Stomach (tissue), 8 donors: ENCODE measurements at regions not wholly inside any gene's neighbourhood (a gene's known extent, or its start where the extent isn't known, plus 50 kb on each side); places are given as distances from the start of the nearest gene placed in this dataset.

ENCODE experiments used
- DNase-seq, 2 donors: peaks; one replicate each; pipeline versions ENCODE4 v3.0.0 to v3.0.0-alpha.2; 2013 to 2019
- H3K27ac ChIP-seq, 5 donors: fragments of 200-600 bp in 4 of 5; sonication (generic) in 4 of 5; one replicate each; pipeline ENCODE4 v1.5.1; 2013 to 2019; ENCODE audit warnings: mild to moderate bottlenecking in 1 of 5, moderate library complexity in 1 of 5
- H3K27me3 ChIP-seq, 3 donors: fragments of 200-600 bp; sonication (generic); one replicate each; pipeline ENCODE4 v1.5.1; 2017 to 2019; ENCODE audit warnings: mixed run types in 1 of 3
- H3K36me3 ChIP-seq, 4 donors: fragments of 200-600 bp; sonication (generic); 1 replicate in 3 of 4; 2 replicates in 1 of 4; pipeline ENCODE4 v1.5.1; 2016 to 2019
- H3K4me1 ChIP-seq, 4 donors: fragments of 200-600 bp; sonication (generic); one replicate each; pipeline ENCODE4 v1.5.1; 2016 to 2019
- H3K4me3 ChIP-seq, 4 donors: fragments of 200-600 bp; sonication (generic) in 3 of 4; one replicate each; pipeline ENCODE4 v1.5.1; 2016 to 2019; ENCODE audit warnings: mild to moderate bottlenecking in 1 of 4
- H3K9me3 ChIP-seq, 4 donors: fragments of 200-600 bp; sonication (generic); one replicate each; pipeline ENCODE4 v1.5.1; 2016 to 2019
- CTCF ChIP-seq, 7 experiments: fragments of 450-650 bp in 4 of 7; fragments of 200-600 bp in 3 of 7; sonication (generic) in 3 of 7; IDR thresholded peaks; one replicate each; pipeline ENCODE4 v1.5.1; 2016 to 2019; ENCODE audit warnings: antibody characterized with exemption in 7 of 7, control low read depth in 2 of 7, mild to moderate bottlenecking in 1 of 7
- EP300 ChIP-seq: sonication (generic); formaldehyde crosslinking; IDR thresholded peaks from one replicate; pipeline ENCODE4 v1.6.1; 2017; ENCODE audit warnings: antibody characterized with exemption
- POLR2A ChIP-seq, 4 donors: fragments of 450-650 bp; IDR thresholded peaks; one replicate each; pipeline ENCODE4 v1.6.1; 2016; ENCODE audit warnings: antibody characterized with exemption in 4 of 4, control low read depth in 2 of 4, mild to moderate bottlenecking in 1 of 4, moderate library complexity in 1 of 4
- POLR2AphosphoS5 ChIP-seq, 3 donors: sonication (generic); formaldehyde crosslinking; IDR thresholded peaks; one replicate each; pipeline ENCODE4 v1.6.1; 2016; ENCODE audit warnings: antibody characterized with exemption in 3 of 3
- WGBS, 5 donors: extraction: QIAGEN DNeasy Blood & Tissue Kit in 3 of 5; methylation state at CpG; one replicate each; pipeline versions ENCODE4 v1.1.5 to v1.1.7; 2013 to 2018; 5-methylcytosine and 5-hydroxymethylcytosine counted together
- intact Hi-C: fragments of 100-400 bp; cut with DNase I; formaldehyde crosslinking; loops from one replicate; pipeline ENCODE4 v1.15.1; 2023; ENCODE audit warnings: low total_unique reads
- donor health status: healthy with polysubstance abuse.
- donor health status: Bipolar disorder and iron deficiency.
- donor health status: healthy.

GRCh38 chr10:130689743-130690626, 553.8 kb downstream of the GLRX3 start:
- no peak for DNase-seq
- Histone ChIP-seq H3K9me3 (peaks cover 0 to 6% (median 4%) of the 10 kb centered on the region in 4 donors), H3K4me3 (no peak overlapping the region), H3K36me3 (no peaks in the 10 kb centered on the region), H3K27ac (no peak overlapping the region), H3K27me3 (no peaks in the 10 kb centered on the region), H3K4me1 (no peaks in the 10 kb centered on the region)
- WGBS, 5 donors = 60 to 76% (median 71%) methylated on average over 14 to 15 of the region's 15 CpGs
- TF ChIP-seq POLR2A (IDR thresholded peaks at IDR 0.05) (no peak), CTCF (IDR thresholded peaks at IDR 0.05) (no peak), EP300 (no peak), POLR2AphosphoS5 (IDR thresholded peaks at IDR 0.05) (no peak)
- intact Hi-C loops = no loop called here

GRCh38 chr10:130691776-130692175, 555.6 kb downstream of the GLRX3 start:
- Histone ChIP-seq H3K4me3 (no peak overlapping the region), H3K27ac (no peak overlapping the region)

GRCh38 chr10:130696870-130697269, 560.7 kb downstream of the GLRX3 start:
- intact Hi-C loops = no loop called here
- Histone ChIP-seq H3K36me3 (no peaks in the 10 kb centered on the region), H3K4me1 (no peaks in the 10 kb centered on the region), H3K4me3 (no peak overlapping the region), H3K27ac (no peak overlapping the region), H3K27me3 (no peaks in the 10 kb centered on the region), H3K9me3 (no peaks in the 10 kb centered on the region)
- TF ChIP-seq EP300 (no peak), CTCF (IDR thresholded peaks at IDR 0.05) (no peak), POLR2AphosphoS5 (IDR thresholded peaks at IDR 0.05) (no peak), POLR2A (IDR thresholded peaks at IDR 0.05) (no peak)
- 88 to 95% (median 93%) methylated on average over 9 of the region's 9 CpGs for WGBS, 5 donors
- DNase-seq = no peak

More at GRCh38 chr10:130691776-130692175, 555.6 kb downstream of the GLRX3 start:
- intact Hi-C loops = no loop called here
- DNase-seq = no peak
- H3K36me3 ChIP-seq = no peaks in the 10 kb centered on the region
- 56 to 74% (median 61%) methylated on average over 3 of the region's 3 CpGs for WGBS, 5 donors
- TF ChIP-seq CTCF (IDR thresholded peaks at IDR 0.05) (no peak), POLR2A (IDR thresholded peaks at IDR 0.05) (no peak), EP300 (no peak), POLR2AphosphoS5 (IDR thresholded peaks at IDR 0.05) (no peak)
- H3K4me1 ChIP-seq = no peaks in the 10 kb centered on the region
- H3K27me3 ChIP-seq = no peaks in the 10 kb centered on the region
- H3K9me3 ChIP-seq = no peaks in the 10 kb centered on the region

- TF ChIP-seq CTCF (IDR thresholded peaks at IDR 0.05) (no peak), POLR2AphosphoS5 (IDR thresholded peaks at IDR 0.05) (no peak), EP300 (no peak), POLR2A (IDR thresholded peaks at IDR 0.05) (no peak)
- intact Hi-C loops = no loop called here
Measured at GRCh38 chr10:130707389-130707979, 571.3 kb downstream of the GLRX3 start.

More at GRCh38 chr10:130707389-130707979, 571.3 kb downstream of the GLRX3 start:
- Histone ChIP-seq H3K27ac (no peak overlapping the region), H3K4me3 (no peak overlapping the region), H3K9me3 (no peaks in the 10 kb centered on the region), H3K36me3 (no peaks in the 10 kb centered on the region), H3K27me3 (peaks cover 0 to 30% (median 0%) of the 10 kb centered on the region in 3 donors), H3K4me1 (no peaks in the 10 kb centered on the region)
- no peak for DNase-seq
- WGBS, 5 donors = 74 to 84% (median 78%) methylated on average over 7 of the region's 7 CpGs
